Right ventricle myocardium inferior (tissue), 1 donor: ENCODE measurements at regions not wholly inside any gene's neighbourhood (a gene's known extent, or its start where the extent isn't known, plus 50 kb on each side); places are given as distances from the start of the nearest gene placed in this dataset.
"Not testable (repeated sequence)": the region's sequence is repeated elsewhere in the genome, so short reads cannot be mapped to it uniquely, and the experiment has no call there.

Experiments
- ATAC-seq: fragments of 200-7000 bp; cut with Tn5 transposase; one replicate; pipeline ENCODE4 v1.9.1; 2020; ENCODE audit warnings: mild to moderate bottlenecking, moderate library complexity
- DNase-seq: peaks from one replicate; pipeline ENCODE4 v3.0.0; 2021; ENCODE audit errors: missing footprints
- intact Hi-C: fragments of 100-400 bp; cut with DNase I; formaldehyde crosslinking; loops from one replicate; pipeline ENCODE4 v1.11.0; 2022
- donor health status: DM: no; HTN: yes; CAD: no; lungs with severe emphysema.

GRCh38 chr6:49370518-49370917, 92.5 kb downstream of the MMUT start:
- intact Hi-C loops = no loop called here
- ATAC-seq (no peak), DNase-seq (no peak)

GRCh38 chr6:49366539-49366938, 96.5 kb downstream of the MMUT start:
- DNase-seq (no peak), ATAC-seq (no peak)
- intact Hi-C loops = no loop called here

- intact Hi-C loops = no loop called here
- DNase-seq = peak; percentile 32
- no peak for ATAC-seq
These were observed 114.5 kb downstream of the MMUT start for GRCh38 chr6:49348561-49348960.

GRCh38 chr6:49342410-49342809, 120.6 kb downstream of the MMUT start:
- DNase-seq (no peak), ATAC-seq (no peak)
- intact Hi-C loops = no loop called here

- ATAC-seq (no peak), DNase-seq (no peak)
- intact Hi-C loops = no loop called here
These were observed 121.2 kb downstream of the MMUT start for GRCh38 chr6:49341869-49342268.

- ATAC-seq (no peak), DNase-seq (no peak)
- intact Hi-C loops = no loop called here
These were observed 124.0 kb downstream of the MMUT start for GRCh38 chr6:49339096-49339495.

- intact Hi-C loops = no loop called here
- no peak for DNase-seq
These were observed 126.4 kb downstream of the MMUT start for GRCh38 chr6:49336514-49337131.

GRCh38 chr6:49333345-49334125, 129.5 kb downstream of the MMUT start:
- no peak for ATAC-seq
- intact Hi-C loops = no loop called here
- DNase-seq = no peak

More at GRCh38 chr6:49336514-49337131, 126.4 kb downstream of the MMUT start:
- no peak for ATAC-seq

- intact Hi-C loops = no loop called here
- no peak for ATAC-seq
- DNase-seq = no peak
These were observed 130.3 kb downstream of the MMUT start for GRCh38 chr6:49332781-49333180.

- intact Hi-C loops = no loop called here
- ATAC-seq = no peak
- no peak for DNase-seq
These were observed 133.9 kb downstream of the MMUT start for GRCh38 chr6:49329186-49329585.

- intact Hi-C loops = no loop called here
- ATAC-seq (no peak), DNase-seq (no peak)
These were observed 134.9 kb downstream of the MMUT start for GRCh38 chr6:49328051-49328744.

GRCh38 chr6:49327571-49327970, 135.5 kb downstream of the MMUT start:
- ATAC-seq (no peak), DNase-seq (no peak)
- intact Hi-C loops = no loop called here

GRCh38 chr6:49327005-49327404, 136.0 kb downstream of the MMUT start:
- DNase-seq (no peak), ATAC-seq (no peak)
- intact Hi-C loops = no loop called here

GRCh38 chr6:49326347-49326746, 136.7 kb downstream of the MMUT start:
- ATAC-seq (no peak), DNase-seq (no peak)
- intact Hi-C loops = no loop called here

GRCh38 chr6:49325891-49326290, 137.2 kb downstream of the MMUT start:
- DNase-seq = no peak
- intact Hi-C loops = no loop called here
- ATAC-seq = no peak

- no peak for ATAC-seq
- no peak for DNase-seq
- intact Hi-C loops = no loop called here
These were observed 140.2 kb downstream of the MMUT start for GRCh38 chr6:49322861-49323260.

- intact Hi-C loops = no loop called here
- DNase-seq (no peak), ATAC-seq (no peak)
These were observed 141.4 kb downstream of the MMUT start for GRCh38 chr6:49321561-49322072.

- intact Hi-C loops = no loop called here
- DNase-seq (no peak), ATAC-seq (no peak)
These were observed 158.0 kb downstream of the MMUT start for GRCh38 chr6:49305010-49305409.

GRCh38 chr6:49304393-49304792, 158.7 kb downstream of the MMUT start:
- intact Hi-C loops, DNase-seq, ATAC-seq: not testable (repeated sequence)

GRCh38 chr6:49300911-49301310, 162.1 kb downstream of the MMUT start:
- DNase-seq = no peak
- intact Hi-C loops = no loop called here
- ATAC-seq = no peak
